ENCODE measurements at regions not wholly inside any gene's neighbourhood (a gene's known extent, or its start where the extent isn't known, plus 50 kb on each side); places are given as distances from the start of the nearest gene placed in this dataset.

DNA sequence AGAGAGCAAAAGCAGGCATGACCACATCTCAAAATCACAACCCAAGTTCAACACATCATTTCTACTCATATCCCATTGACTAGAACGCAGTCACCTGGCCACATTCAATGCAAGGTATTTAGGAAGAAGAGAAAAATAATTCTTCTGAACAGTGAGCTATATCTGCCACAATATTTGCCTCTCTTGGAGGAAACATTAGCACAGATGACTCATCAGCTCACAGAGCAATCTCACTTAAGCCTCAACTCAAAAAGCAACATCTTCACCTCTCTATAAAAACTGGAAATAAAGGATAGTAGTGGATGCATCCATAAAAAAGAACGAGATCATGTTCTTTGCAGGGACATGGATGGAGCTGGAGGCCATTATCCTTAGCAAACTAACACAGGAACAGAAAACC, 143.9 kb upstream of the FMN2 start:
- peak; percentile 28 for DNase-seq
- H3K27ac ChIP-seq, result no peak overlapping the region
- no peaks in the 10 kb centered on the region for H4K20me1 ChIP-seq (ENCODE audit: insufficient read depth)
- no peaks in the 10 kb centered on the region for H3K4me1 ChIP-seq (ENCODE audit: insufficient read depth)
- H3F3A ChIP-seq (ENCODE audit: insufficient read depth), result no peaks in the 10 kb centered on the region
- TF ChIP-seq EZH2phosphoT487 (IDR thresholded peaks at IDR 0.05; ENCODE audit: insufficient read depth, low read depth) (no peak), EZH2 (IDR thresholded peaks at IDR 0.05; ENCODE audit: insufficient read depth, poor library complexity, severe bottlenecking) (no peak)
- H3K9ac ChIP-seq, result no peak overlapping the region
- H3K4me2 ChIP-seq (ENCODE audit: unreplicated experiment), result no peak overlapping the region
- no peaks in the 10 kb centered on the region for H3K9me2 ChIP-seq (ENCODE audit: insufficient read depth)
- H3K27me3 ChIP-seq (replicated peaks; ENCODE audit: insufficient read depth), result 0 out of 2 replicates have a peak, but pooled peaks cover 5% of the 10 kb centered on the region
- in situ Hi-C loops (cut with MboI), result no loop called here
- H3K79me2 ChIP-seq (ENCODE audit: insufficient read depth), result no peaks in the 10 kb centered on the region
- no peak overlapping the region for H2AFZ ChIP-seq
- H3K4me3 ChIP-seq, result no peak overlapping the region
- no peaks in the 10 kb centered on the region for H3K36me3 ChIP-seq (ENCODE audit: low read depth)
- WGBS, 2 experiments (ENCODE audit: low coverage in 1 of 2, low lambda C conversion rate in 2 of 2, missing lambda C conversion rate in 2 of 2), result 14 to 30% methylated on average over 2 of the region's 2 CpGs
- H3K9me3 ChIP-seq (ENCODE audit: low read depth), result no peaks in the 10 kb centered on the region

- peak; percentile 83 for DNase-seq
- TF ChIP-seq EZH2phosphoT487 (IDR thresholded peaks at IDR 0.05; ENCODE audit: insufficient read depth, low read depth) (no peak), EZH2 (IDR thresholded peaks at IDR 0.05; ENCODE audit: insufficient read depth, poor library complexity, severe bottlenecking) (no peak)
- no peaks in the 10 kb centered on the region for H3K4me1 ChIP-seq (ENCODE audit: insufficient read depth)
Measured at GRCh38 chr1:239951511-239952140, 140.1 kb upstream of the FMN2 start.

DNA sequence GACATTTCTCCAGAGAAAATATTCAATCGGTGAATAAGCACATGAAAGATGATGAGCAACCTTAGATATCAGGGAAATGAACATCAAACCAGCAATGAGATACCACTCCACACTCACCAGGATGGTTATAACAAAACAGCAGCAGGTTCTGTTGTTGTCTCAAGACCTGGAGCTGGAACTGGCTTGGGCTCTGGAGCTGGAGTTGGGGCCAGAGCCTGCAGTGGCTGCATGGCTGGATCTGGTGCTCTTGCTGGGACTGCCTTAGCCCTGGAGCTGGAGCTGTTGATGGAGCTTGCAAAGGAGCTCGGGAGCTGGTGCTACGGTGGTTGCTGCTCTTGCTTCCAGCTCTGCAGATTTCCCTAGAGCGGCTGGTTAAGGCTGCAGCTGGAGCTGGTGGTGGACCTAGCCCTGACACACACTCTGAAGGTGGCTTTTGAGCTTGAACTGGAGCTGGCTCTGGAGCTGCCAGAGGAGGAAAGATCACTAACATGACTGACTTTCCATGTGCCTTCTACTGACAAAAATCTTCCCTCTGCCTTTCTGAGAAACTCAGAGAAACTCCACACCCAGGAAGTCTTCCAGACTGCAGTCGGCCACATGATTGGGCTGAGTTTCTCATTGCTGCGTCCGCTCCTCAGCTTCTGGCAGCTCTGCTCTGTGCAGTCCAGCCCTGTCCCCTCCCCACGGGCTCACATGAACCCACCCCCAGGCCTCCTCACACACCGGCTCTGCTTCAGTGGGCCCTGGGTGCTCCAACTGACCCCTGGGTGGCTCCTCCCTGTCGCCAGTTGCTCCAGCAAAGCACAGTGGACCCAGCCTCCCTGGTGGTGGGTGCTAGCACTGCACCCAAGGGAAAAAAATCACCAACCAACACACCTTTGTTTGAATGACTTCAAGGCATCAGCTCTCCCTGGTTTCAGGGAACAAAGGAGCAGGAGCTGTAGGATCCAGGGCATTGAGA, 139.1 kb upstream of the FMN2 start:
- WGBS, 2 experiments (ENCODE audit: low coverage in 1 of 2, low lambda C conversion rate in 2 of 2, missing lambda C conversion rate in 2 of 2), result 44 to 57% methylated on average over 7 to 10 of the region's 10 CpGs
- TF ChIP-seq EZH2 (IDR thresholded peaks at IDR 0.05; ENCODE audit: insufficient read depth, poor library complexity, severe bottlenecking), result no peak
- TF ChIP-seq EZH2phosphoT487 (IDR thresholded peaks at IDR 0.05; ENCODE audit: insufficient read depth, low read depth), result no peak
- no peak overlapping the region for H3K4me2 ChIP-seq (ENCODE audit: unreplicated experiment)
- no peaks in the 10 kb centered on the region for H3F3A ChIP-seq (ENCODE audit: insufficient read depth)
- H4K20me1 ChIP-seq (ENCODE audit: insufficient read depth), result no peaks in the 10 kb centered on the region
- no peaks in the 10 kb centered on the region for H3K9me2 ChIP-seq (ENCODE audit: insufficient read depth)
- no peaks in the 10 kb centered on the region for H3K4me1 ChIP-seq (ENCODE audit: insufficient read depth)
- H3K4me3 ChIP-seq, result no peak overlapping the region
- no peak overlapping the region for H2AFZ ChIP-seq
- no peaks in the 10 kb centered on the region for H3K79me2 ChIP-seq (ENCODE audit: insufficient read depth)
- no peaks in the 10 kb centered on the region for H3K36me3 ChIP-seq (ENCODE audit: low read depth)
- peaks cover 21% of the 10 kb centered on the region for H3K27me3 ChIP-seq (replicated peaks; ENCODE audit: insufficient read depth)
- in situ Hi-C loops (cut with MboI), result no loop called here
- no peak overlapping the region for H3K27ac ChIP-seq
- DNase-seq, result peak; percentile 42
- no peaks in the 10 kb centered on the region for H3K9me3 ChIP-seq (ENCODE audit: low read depth)
- no peak overlapping the region for H3K9ac ChIP-seq

More at GRCh38 chr1:239951511-239952140, 140.1 kb upstream of the FMN2 start:
- WGBS, 2 experiments (ENCODE audit: low coverage in 1 of 2, low lambda C conversion rate in 2 of 2, missing lambda C conversion rate in 2 of 2), result 38 to 39% methylated on average over 3 of the region's 3 CpGs
- Histone ChIP-seq H3K9me3 (ENCODE audit: low read depth) (no peaks in the 10 kb centered on the region), H3F3A (ENCODE audit: insufficient read depth) (no peaks in the 10 kb centered on the region), H3K9ac (no peak overlapping the region), H2AFZ (no peak overlapping the region), H3K27ac (no peak overlapping the region), H3K36me3 (ENCODE audit: low read depth) (no peaks in the 10 kb centered on the region), H3K79me2 (ENCODE audit: insufficient read depth) (no peaks in the 10 kb centered on the region), H3K4me2 (ENCODE audit: unreplicated experiment) (no peak overlapping the region), H3K4me3 (no peak overlapping the region), H3K9me2 (ENCODE audit: insufficient read depth) (no peaks in the 10 kb centered on the region), H4K20me1 (ENCODE audit: insufficient read depth) (no peaks in the 10 kb centered on the region), H3K27me3 (replicated peaks; ENCODE audit: insufficient read depth) (peaks cover 17% of the 10 kb centered on the region)
- in situ Hi-C loops (cut with MboI), result no loop called here

DNA sequence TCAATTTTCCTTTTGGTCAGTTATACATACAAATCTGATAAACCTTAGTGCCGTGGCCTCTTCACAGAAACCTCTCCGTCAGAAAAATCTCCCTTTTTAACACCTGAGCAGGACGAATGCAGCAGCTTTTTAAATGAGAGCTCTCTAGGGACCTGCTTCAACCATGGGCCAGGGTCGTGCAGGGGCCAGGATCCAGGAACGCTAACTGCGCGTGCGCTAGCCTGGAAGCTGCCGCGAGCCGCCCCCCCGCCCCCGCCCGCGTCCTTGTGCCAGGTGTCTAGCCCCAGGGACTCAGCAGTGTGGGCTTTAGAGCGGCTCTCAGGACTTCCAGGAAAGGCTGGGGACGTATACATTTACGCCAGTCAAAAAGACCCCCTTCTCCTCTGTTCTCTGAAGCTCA, 136.8 kb upstream of the FMN2 start:
- no peak overlapping the region for H3K4me3 ChIP-seq
- no peaks in the 10 kb centered on the region for H4K20me1 ChIP-seq (ENCODE audit: insufficient read depth)
- H3K27me3 ChIP-seq (replicated peaks; ENCODE audit: insufficient read depth), result peaks cover 44% of the 10 kb centered on the region
- H3K4me1 ChIP-seq (ENCODE audit: insufficient read depth), result no peaks in the 10 kb centered on the region
- no peak overlapping the region for H3K27ac ChIP-seq
- no peaks in the 10 kb centered on the region for H3K9me2 ChIP-seq (ENCODE audit: insufficient read depth)
- no peak overlapping the region for H3K4me2 ChIP-seq (ENCODE audit: unreplicated experiment)
- no peaks in the 10 kb centered on the region for H3K79me2 ChIP-seq (ENCODE audit: insufficient read depth)
- H2AFZ ChIP-seq, result no peak overlapping the region
- no peaks in the 10 kb centered on the region for H3K36me3 ChIP-seq (ENCODE audit: low read depth)
- no peak overlapping the region for H3K9ac ChIP-seq
- in situ Hi-C loops (cut with MboI), result no loop called here
- TF ChIP-seq EZH2phosphoT487 (IDR thresholded peaks at IDR 0.05; ENCODE audit: insufficient read depth, low read depth) (no peak), EZH2 (IDR thresholded peaks at IDR 0.05; ENCODE audit: insufficient read depth, poor library complexity, severe bottlenecking) (no peak)
- DNase-seq, result no peak
- no peaks in the 10 kb centered on the region for H3K9me3 ChIP-seq (ENCODE audit: low read depth)
- no peaks in the 10 kb centered on the region for H3F3A ChIP-seq (ENCODE audit: insufficient read depth)
- 60 to 67% methylated on average over 18 of the region's 18 CpGs for WGBS, 2 experiments (ENCODE audit: low coverage in 1 of 2, low lambda C conversion rate in 2 of 2, missing lambda C conversion rate in 2 of 2)

Measured in GM23248 (cell line).